Astrocyte of the cerebellum (primary cell): ENCODE measurements at regions not wholly inside any gene's neighbourhood (a gene's known extent, or its start where the extent isn't known, plus 50 kb on each side); places are given as distances from the start of the nearest gene placed in this dataset.

Experiments
- DNase-seq: peaks from one replicate; pipeline ENCODE4 v3.0.0-alpha.2; 2011; ENCODE audit warnings: low read depth
- H3K4me3 ChIP-seq: 2 replicates; pipeline ENCODE4 v1.5.1; 2011; ENCODE audit warnings: mild to moderate bottlenecking, low read depth, low read length, moderate library complexity
- CTCF ChIP-seq: IDR thresholded peaks from 2 replicates; pipeline ENCODE4 v1.5.1; 2012; ENCODE audit warnings: low read length, low read depth, moderate library complexity, mild to moderate bottlenecking; ENCODE audit errors: missing control alignments
- in situ Hi-C: cut with HindIII; loops from 2 replicates; pipeline ENCODE4 v1.10.0; 2017; ENCODE audit warnings: low sequenced_read_pairs

GRCh38 chr14:55942826-55943225, 175.4 kb upstream of the PELI2 start:
- no peak for TF ChIP-seq CTCF
- DNase-seq, result no peak
- in situ Hi-C loops, result no loop called here
- no peak overlapping the region for H3K4me3 ChIP-seq

- TF ChIP-seq CTCF, result no peak
- no peak overlapping the region for H3K4me3 ChIP-seq
- in situ Hi-C loops, result no loop called here
- no peak for DNase-seq
Observed at GRCh38 chr14:55944757-55945156, 173.5 kb upstream of the PELI2 start.

GRCh38 chr14:55946231-55946630, 172.0 kb upstream of the PELI2 start:
- no peak for TF ChIP-seq CTCF
- H3K4me3 ChIP-seq, result no peak overlapping the region
- in situ Hi-C loops, result no loop called here
- no peak for DNase-seq

- DNase-seq, result no peak
- H3K4me3 ChIP-seq, result no peak overlapping the region
- TF ChIP-seq CTCF, result no peak
- in situ Hi-C loops, result no loop called here
Observed at GRCh38 chr14:55948399-55948798, 169.8 kb upstream of the PELI2 start.

GRCh38 chr14:55949708-55950107, 168.5 kb upstream of the PELI2 start:
- in situ Hi-C loops, result loop anchor here (5.0 kb wide), 1 partner anchor 63 kb away; no protein-coding TSS in a partner anchor
- no peak overlapping the region for H3K4me3 ChIP-seq
- no peak for DNase-seq
- no peak for TF ChIP-seq CTCF

GRCh38 chr14:55950135-55950534, 168.1 kb upstream of the PELI2 start:
- TF ChIP-seq CTCF, result no peak
- no peak for DNase-seq
- in situ Hi-C loops, result loop anchor here (5.0 kb wide), 1 partner anchor 62 kb away; no protein-coding TSS in a partner anchor
- H3K4me3 ChIP-seq, result no peak overlapping the region
